ENCODE measurements at regions not wholly inside any gene's neighbourhood (a gene's known extent, or its start where the extent isn't known, plus 50 kb on each side); places are given as distances from the start of the nearest gene placed in this dataset.

- no peak for TF ChIP-seq POLR2A (IDR thresholded peaks at IDR 0.05; ENCODE audit: low read depth, low read length)
- TF ChIP-seq EZH2 (IDR thresholded peaks at IDR 0.05; ENCODE audit: borderline replicate concordance, low read depth, low read length, severe bottlenecking), result no peak
- TF ChIP-seq POLR2AphosphoS5 (IDR thresholded peaks at IDR 0.05; ENCODE audit: insufficient read depth, low read depth, low read length), result no peak
Observed at GRCh38 chr12:100715976-100716944, 78.3 kb upstream of the ANO4 start.

Data from endothelial cell of umbilical vein (primary cell).